H9 (cell line): ENCODE measurements at regions not wholly inside any gene's neighbourhood (a gene's known extent, or its start where the extent isn't known, plus 50 kb on each side); places are given as distances from the start of the nearest gene placed in this dataset.
"Not testable (repeated sequence)": the region's sequence is repeated elsewhere in the genome, so short reads cannot be mapped to it uniquely, and the experiment has no call there.

ENCODE experiments used
- DNase-seq: peaks from one replicate; pipeline ENCODE4 v3.0.0-alpha.2; 2017
- H2AFZ ChIP-seq: one replicate; pipeline ENCODE4 v1.6.1; 2013; ENCODE audit warnings: mild to moderate bottlenecking, low read length, control low read depth, moderate library complexity
- H2AK5ac ChIP-seq: 2 replicates; pipeline ENCODE4 v1.6.1; 2013; ENCODE audit warnings: low read length, control low read depth, mixed read lengths; ENCODE audit not compliant: insufficient read length
- H2BK120ac ChIP-seq: one replicate; pipeline ENCODE4 v1.6.1; 2013; ENCODE audit warnings: low read depth, mild to moderate bottlenecking, low read length, control low read depth, inconsistent platforms; ENCODE audit not compliant: poor library complexity, severe bottlenecking
- H2BK12ac ChIP-seq: 2 replicates; pipeline ENCODE4 v1.6.1; 2013; ENCODE audit warnings: low read length, control low read depth, mixed read lengths, low read depth; ENCODE audit not compliant: insufficient read length
- H2BK15ac ChIP-seq: 2 replicates; pipeline ENCODE4 v1.6.1; 2013; ENCODE audit warnings: low read depth, low read length, control low read depth
- H2BK20ac ChIP-seq: one replicate; pipeline ENCODE4 v1.6.1; 2013; ENCODE audit warnings: low read depth, mild to moderate bottlenecking, low read length, control low read depth, inconsistent platforms; ENCODE audit not compliant: poor library complexity, severe bottlenecking
- H2BK5ac ChIP-seq: 2 replicates; pipeline ENCODE4 v1.6.1; 2013; ENCODE audit warnings: low read length, control low read depth, mixed read lengths; ENCODE audit not compliant: insufficient read length
- H3K14ac ChIP-seq: 2 replicates; pipeline ENCODE4 v1.6.1; 2013; ENCODE audit warnings: low read length, control low read depth; ENCODE audit not compliant: insufficient read depth
- H3K18ac ChIP-seq: 2 replicates; pipeline ENCODE4 v1.6.1; 2013; ENCODE audit warnings: low read depth, mild to moderate bottlenecking, mixed read lengths, low read length, control low read depth; ENCODE audit not compliant: insufficient read length
- H3K23ac ChIP-seq: 2 replicates; pipeline ENCODE4 v1.6.1; 2013; ENCODE audit warnings: low read length, control low read depth, mixed read lengths, low read depth; ENCODE audit not compliant: insufficient read length
- H3K23me2 ChIP-seq: 2 replicates; pipeline ENCODE4 v1.6.1; 2013; ENCODE audit warnings: low read depth, mild to moderate bottlenecking, mixed read lengths, low read length, control low read depth; ENCODE audit not compliant: insufficient read length, poor library complexity, severe bottlenecking
- H3K27ac ChIP-seq: 2 replicates; pipeline ENCODE4 v1.5.1; 2013; ENCODE audit warnings: low read length, control low read depth, mixed read lengths, low read depth; ENCODE audit not compliant: insufficient read length
- H3K27me3 ChIP-seq: 2 replicates; pipeline ENCODE4 v1.6.1; 2013; ENCODE audit warnings: low read length, control low read depth, inconsistent platforms; ENCODE audit not compliant: insufficient read depth
- H3K4ac ChIP-seq: 2 replicates; pipeline ENCODE4 v1.6.1; 2013; ENCODE audit warnings: low read depth, mild to moderate bottlenecking, control low read depth, inconsistent platforms, low read length, moderate library complexity
- H3K4me1 ChIP-seq: 2 replicates; pipeline ENCODE4 v1.6.1; 2013; ENCODE audit warnings: low read length, control low read depth, inconsistent platforms; ENCODE audit not compliant: insufficient read depth
- H3K4me2 ChIP-seq: 2 replicates; pipeline ENCODE4 v1.6.1; 2013; ENCODE audit warnings: low read length, control low read depth, mixed read lengths; ENCODE audit not compliant: insufficient read length, insufficient read depth
- H3K56ac ChIP-seq: 2 replicates; pipeline ENCODE4 v1.6.1; 2013; ENCODE audit warnings: low read depth, mild to moderate bottlenecking, mixed read lengths, low read length, control low read depth; ENCODE audit not compliant: insufficient read length
- H3K79me1 ChIP-seq: 2 replicates; pipeline ENCODE4 v1.6.1; 2013; ENCODE audit warnings: low read depth, mild to moderate bottlenecking, moderate library complexity, low read length, control low read depth, inconsistent platforms; ENCODE audit not compliant: insufficient read depth, poor library complexity, severe bottlenecking
- H3K79me2 ChIP-seq: 2 replicates; pipeline ENCODE4 v1.6.1; 2013; ENCODE audit warnings: low read length, control low read depth, inconsistent platforms; ENCODE audit not compliant: insufficient read depth
- H3K9ac ChIP-seq: 2 replicates; pipeline ENCODE4 v1.6.1; 2013; ENCODE audit warnings: low read length, control low read depth, mixed read lengths; ENCODE audit not compliant: insufficient read length; ENCODE audit errors: extremely low read depth
- H3K9me3 ChIP-seq: one replicate; pipeline ENCODE4 v1.6.1; 2013; ENCODE audit warnings: low read depth, low read length, inconsistent platforms; ENCODE audit not compliant: control insufficient read depth
- H3T11ph ChIP-seq: one replicate; pipeline ENCODE4 v1.6.1; 2013; ENCODE audit warnings: mild to moderate bottlenecking, low read length, control low read depth, inconsistent platforms
- H4K20me1 ChIP-seq: one replicate; pipeline ENCODE4 v1.6.1; 2013; ENCODE audit not compliant: control insufficient read depth, insufficient read length, insufficient read depth
- H4K5ac ChIP-seq: 2 replicates; pipeline ENCODE4 v1.6.1; 2013; ENCODE audit warnings: low read depth, mild to moderate bottlenecking, mixed read lengths, low read length, control low read depth; ENCODE audit not compliant: insufficient read length
- H4K8ac ChIP-seq: replicated peaks from 2 replicates; pipeline ENCODE4 v1.6.1; 2013; ENCODE audit warnings: low read length, control low read depth, mixed read lengths, low read depth; ENCODE audit not compliant: insufficient read length
- H4K91ac ChIP-seq: 2 replicates; pipeline ENCODE4 v1.6.1; 2013; ENCODE audit warnings: low read depth, mild to moderate bottlenecking, moderate library complexity, mixed read lengths, low read length, control low read depth; ENCODE audit not compliant: insufficient read length
- H3K27ac Mint-ChIP-seq, 3 experiments: 2 replicates in 2 of 3; 3 replicates in 1 of 3; pipeline ENCODE4 v1.8.0; 2020 to 2021; ENCODE audit warnings: mixed read lengths in 3 of 3, mild to moderate bottlenecking in 1 of 3, moderate library complexity in 1 of 3
- H3K27me3 Mint-ChIP-seq: 2 replicates; pipeline ENCODE4 v1.8.0; 2021; ENCODE audit warnings: low read depth, mild to moderate bottlenecking, moderate library complexity, mixed read lengths
- H3K36me3 Mint-ChIP-seq, 3 experiments: 2 replicates in 2 of 3; 3 replicates in 1 of 3; pipeline ENCODE4 v1.8.0; 2020 to 2021; ENCODE audit warnings: low read depth in 3 of 3, mixed read lengths in 3 of 3; ENCODE audit not compliant: insufficient read depth in 1 of 3
- H3K4me1 Mint-ChIP-seq, 2 experiments: 2 replicates each; pipeline ENCODE4 v1.8.0; 2020; ENCODE audit warnings: mixed read lengths in 2 of 2
- H3K4me3 Mint-ChIP-seq, 2 experiments: 2 replicates in 1 of 2; 3 replicates in 1 of 2; pipeline ENCODE4 v1.8.0; 2020 to 2021; ENCODE audit warnings: mild to moderate bottlenecking in 2 of 2, mixed read lengths in 2 of 2, moderate library complexity in 1 of 2
- H3K9me3 Mint-ChIP-seq, 2 experiments: 2 replicates in 1 of 2; 3 replicates in 1 of 2; pipeline ENCODE4 v1.8.0; 2020; ENCODE audit warnings: mild to moderate bottlenecking in 2 of 2, mixed read lengths in 2 of 2, moderate library complexity in 1 of 2
- CTCF ChIP-seq: fragments of 200-600 bp; sonication (generic); conservative IDR thresholded peaks from 3 replicates; pipeline ENCODE4 v1.8.0; 2021; ENCODE audit warnings: antibody characterized with exemption, mild to moderate bottlenecking
- WGBS: extraction: QIAGEN DNeasy Blood & Tissue Kit; methylation state at CpG from one replicate; pipeline ENCODE4 v1.1.7; 2013; ENCODE audit warnings: missing lambda C conversion rate, low lambda C conversion rate, mixed read lengths; ENCODE audit not compliant: insufficient read length; ENCODE audit errors: extremely low coverage; 5-methylcytosine and 5-hydroxymethylcytosine counted together

GRCh38 chr1:14273811-14274210 lies 324.7 kb upstream of the KAZN start:
- Histone ChIP-seq H3K14ac (no peak overlapping the region), H3K9ac (no peak overlapping the region), H3K27me3 (no peaks in the 10 kb centered on the region), H3K79me1 (no peaks in the 10 kb centered on the region), H3K18ac (no peak overlapping the region), H3K9me3 (no peaks in the 10 kb centered on the region), H4K91ac (no peak overlapping the region), H3T11ph (no peak overlapping the region), H3K4ac (no peak overlapping the region), H3K56ac (no peak overlapping the region), H2BK15ac (no peak overlapping the region), H3K79me2 (no peaks in the 10 kb centered on the region), H4K8ac (no peak overlapping the region), H3K23ac (no peak overlapping the region), H2AK5ac (no peak overlapping the region), H2BK120ac (no peak overlapping the region), H4K20me1 (no peaks in the 10 kb centered on the region), H2BK12ac (no peak overlapping the region), H3K23me2 (no peaks in the 10 kb centered on the region), H2BK5ac (no peak overlapping the region), H3K27ac (no peak overlapping the region), H2BK20ac (no peak overlapping the region), H4K5ac (no peak overlapping the region), H3K4me2 (no peak overlapping the region), H2AFZ (no peak overlapping the region), H3K4me1 (peaks cover 3% of the 10 kb centered on the region; the same call in 1 of the 2 replicates)
- WGBS = no CpG with 5 or more reads among the region's 5 CpGs
- H3K27me3 Mint-ChIP-seq = no peaks in the 10 kb centered on the region
- H3K27ac Mint-ChIP-seq = no peak overlapping the region
- H3K9me3 Mint-ChIP-seq = peaks cover 3 to 5% of the 10 kb centered on the region in 2 experiments; a peak in 2 of 5 replicates
- no peak for DNase-seq
- H3K36me3 Mint-ChIP-seq = 0 out of 7 replicates have a peak, but pooled peaks cover 0 to 4% (median 2%) of the 10 kb centered on the region in 3 experiments
- H3K4me1 Mint-ChIP-seq = peaks cover 6 to 7% of the 10 kb centered on the region in 2 experiments; a peak in 3 of 4 replicates
- no peak for TF ChIP-seq CTCF
- no peak overlapping the region for H3K4me3 Mint-ChIP-seq

GRCh38 chr1:14279891-14280290 lies 318.6 kb upstream of the KAZN start:
- H3K18ac ChIP-seq, H3K4me1 ChIP-seq, H3K79me1 ChIP-seq, H3T11ph ChIP-seq, DNase-seq, H3K27me3 Mint-ChIP-seq, H4K8ac ChIP-seq, H4K20me1 ChIP-seq, H3K27ac ChIP-seq, H3K9ac ChIP-seq, H4K91ac ChIP-seq, H3K79me2 ChIP-seq, H2BK15ac ChIP-seq, H2BK120ac ChIP-seq, H2BK20ac ChIP-seq, H2AK5ac ChIP-seq, H4K5ac ChIP-seq, H3K36me3 Mint-ChIP-seq, H2BK5ac ChIP-seq, H3K4me3 Mint-ChIP-seq, H3K14ac ChIP-seq, H3K9me3 ChIP-seq, H3K27me3 ChIP-seq, H2AFZ ChIP-seq, H3K4me2 ChIP-seq, H3K23me2 ChIP-seq, H3K4ac ChIP-seq, H3K27ac Mint-ChIP-seq, H3K9me3 Mint-ChIP-seq, H3K56ac ChIP-seq, H2BK12ac ChIP-seq, H3K23ac ChIP-seq: not testable (repeated sequence)
- WGBS = no CpG with 5 or more reads among the region's 12 CpGs
- peaks cover 14 to 15% of the 10 kb centered on the region in 2 experiments for H3K4me1 Mint-ChIP-seq
